Cardiac fibroblast (primary cell): ENCODE measurements at regions not wholly inside any gene's neighbourhood (a gene's known extent, or its start where the extent isn't known, plus 50 kb on each side); places are given as distances from the start of the nearest gene placed in this dataset.
"Not testable (repeated sequence)": the region's sequence is repeated elsewhere in the genome, so short reads cannot be mapped to it uniquely, and the experiment has no call there.

Experiments used
- DNase-seq, 2 donors: peaks; one replicate each; pipeline versions ENCODE4 v3.0.0 to v3.0.0-alpha.2; 2010; ENCODE audit warnings: low read depth in 2 of 2
- H3K4me3 ChIP-seq, 2 donors: replicated peaks in 1 of 2; 1 replicate in 1 of 2; 2 replicates in 1 of 2; pipeline ENCODE4 v1.5.1; 2011; ENCODE audit warnings: low read depth in 2 of 2, low read length in 2 of 2, mild to moderate bottlenecking in 2 of 2, moderate library complexity in 1 of 2
- TF ChIP-seq, protein P1 (sequence below): IDR thresholded peaks from one replicate; pipeline ENCODE4 v1.5.1; 2011; ENCODE audit warnings: low read depth, mild to moderate bottlenecking, low read length, inconsistent platforms

DNA sequence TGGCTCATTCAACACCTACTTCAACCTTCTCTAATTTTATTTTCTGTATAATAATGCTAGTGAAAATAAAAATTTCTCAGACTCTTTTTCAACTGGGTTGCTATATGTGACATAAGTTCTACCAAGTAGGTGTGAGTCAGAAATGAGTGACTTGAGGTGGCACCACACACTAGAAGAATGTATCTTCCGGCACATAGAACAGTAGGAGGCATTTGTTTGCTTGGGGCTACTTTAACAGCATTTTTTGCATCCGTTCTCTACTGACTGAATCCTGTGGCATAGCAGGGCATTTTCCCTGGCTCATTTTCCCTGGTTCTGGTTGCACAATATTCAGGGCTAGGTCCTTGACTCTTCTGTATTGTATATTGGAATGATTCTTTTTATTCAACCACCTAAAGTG, 194.0 kb upstream of the SLC16A7 start:
- DNase-seq, result no peak
- H3K4me3 ChIP-seq, result no peak overlapping the region
- TF ChIP-seq, protein P1, sequence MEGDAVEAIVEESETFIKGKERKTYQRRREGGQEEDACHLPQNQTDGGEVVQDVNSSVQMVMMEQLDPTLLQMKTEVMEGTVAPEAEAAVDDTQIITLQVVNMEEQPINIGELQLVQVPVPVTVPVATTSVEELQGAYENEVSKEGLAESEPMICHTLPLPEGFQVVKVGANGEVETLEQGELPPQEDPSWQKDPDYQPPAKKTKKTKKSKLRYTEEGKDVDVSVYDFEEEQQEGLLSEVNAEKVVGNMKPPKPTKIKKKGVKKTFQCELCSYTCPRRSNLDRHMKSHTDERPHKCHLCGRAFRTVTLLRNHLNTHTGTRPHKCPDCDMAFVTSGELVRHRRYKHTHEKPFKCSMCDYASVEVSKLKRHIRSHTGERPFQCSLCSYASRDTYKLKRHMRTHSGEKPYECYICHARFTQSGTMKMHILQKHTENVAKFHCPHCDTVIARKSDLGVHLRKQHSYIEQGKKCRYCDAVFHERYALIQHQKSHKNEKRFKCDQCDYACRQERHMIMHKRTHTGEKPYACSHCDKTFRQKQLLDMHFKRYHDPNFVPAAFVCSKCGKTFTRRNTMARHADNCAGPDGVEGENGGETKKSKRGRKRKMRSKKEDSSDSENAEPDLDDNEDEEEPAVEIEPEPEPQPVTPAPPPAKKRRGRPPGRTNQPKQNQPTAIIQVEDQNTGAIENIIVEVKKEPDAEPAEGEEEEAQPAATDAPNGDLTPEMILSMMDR, result no peak

DNA sequence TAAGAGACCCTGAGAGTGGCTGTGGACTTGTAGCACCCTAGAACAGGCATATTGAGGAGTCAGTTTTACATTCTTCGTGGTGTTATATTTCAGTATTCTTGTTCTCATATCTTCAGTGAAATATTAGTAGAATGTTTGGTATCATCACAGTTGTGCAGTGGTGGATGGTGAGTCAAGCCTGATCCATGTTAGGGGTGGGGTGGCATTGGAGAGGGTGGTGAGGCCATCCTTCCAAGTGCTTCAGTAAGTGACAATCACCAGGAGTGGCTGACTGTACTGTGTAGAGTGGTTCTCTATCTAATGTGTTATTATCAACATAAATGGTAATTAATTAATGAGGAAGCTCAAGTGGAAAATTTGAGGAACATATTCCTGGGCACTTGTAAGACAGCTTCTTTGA, 197.7 kb upstream of the SLC16A7 start:
- no peak overlapping the region for H3K4me3 ChIP-seq
- no peak for DNase-seq
- TF ChIP-seq, protein P1, result no peak

DNA sequence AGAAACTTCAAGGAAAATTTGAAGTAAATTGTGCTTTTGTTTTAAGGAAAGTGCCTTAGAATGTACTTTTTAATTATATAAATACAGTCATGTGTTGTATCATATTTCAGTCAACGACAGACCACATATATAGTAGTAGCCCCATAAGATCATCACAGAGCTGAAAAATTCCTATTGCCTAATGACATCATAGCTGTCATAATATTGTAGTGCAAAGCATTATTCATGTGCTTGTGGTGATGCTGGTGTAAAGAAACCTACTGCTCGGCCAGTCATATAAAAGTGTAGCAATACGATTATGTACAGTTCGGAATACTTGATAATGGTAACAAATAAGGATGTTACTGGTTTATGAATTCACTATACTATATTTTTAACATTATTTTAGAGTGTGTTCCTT, 198.9 kb upstream of the SLC16A7 start:
- no peak for DNase-seq
- no peak overlapping the region for H3K4me3 ChIP-seq
- TF ChIP-seq, protein P1, result no peak

DNA sequence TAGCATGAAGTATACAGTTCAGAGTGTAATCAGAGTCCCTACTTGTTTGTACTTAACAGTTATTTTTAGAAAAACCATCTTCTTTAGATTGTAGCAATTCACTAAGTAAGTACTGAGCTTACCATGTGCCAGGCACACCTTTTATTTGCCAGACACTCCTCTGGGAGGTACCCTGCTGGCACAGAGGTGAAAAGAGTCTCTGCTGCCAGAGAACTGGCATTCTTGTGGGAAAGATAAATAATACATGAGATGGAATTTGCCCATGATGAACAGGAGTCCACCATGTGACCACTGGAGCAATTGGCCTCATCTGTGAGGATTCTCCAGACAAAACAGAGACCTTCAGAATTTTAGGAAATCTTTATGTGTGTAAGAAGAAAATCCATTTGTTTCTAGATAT, 199.3 kb upstream of the SLC16A7 start:
- DNase-seq, result no peak
- no peak overlapping the region for H3K4me3 ChIP-seq
- TF ChIP-seq, protein P1, result no peak

DNA sequence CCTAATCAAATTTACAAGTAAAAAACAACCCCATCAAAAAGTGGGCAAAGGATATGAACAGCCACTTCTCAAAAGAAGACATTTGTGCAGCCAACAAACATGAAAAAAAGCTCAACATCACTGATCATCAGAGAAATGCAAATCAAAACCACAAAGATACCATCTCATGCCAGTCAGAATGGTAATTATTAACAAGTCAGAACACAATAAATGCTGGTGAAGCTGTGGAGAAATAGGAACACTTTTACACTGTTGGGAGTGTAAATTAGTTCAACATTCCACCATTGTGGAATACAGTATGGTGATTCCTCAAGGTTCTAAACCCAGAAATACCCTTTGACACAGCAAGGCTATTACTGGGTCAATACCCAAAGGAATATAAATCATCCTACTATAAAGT, 200.5 kb upstream of the SLC16A7 start:
- not testable (repeated sequence) for H3K4me3 ChIP-seq, DNase-seq

DNA sequence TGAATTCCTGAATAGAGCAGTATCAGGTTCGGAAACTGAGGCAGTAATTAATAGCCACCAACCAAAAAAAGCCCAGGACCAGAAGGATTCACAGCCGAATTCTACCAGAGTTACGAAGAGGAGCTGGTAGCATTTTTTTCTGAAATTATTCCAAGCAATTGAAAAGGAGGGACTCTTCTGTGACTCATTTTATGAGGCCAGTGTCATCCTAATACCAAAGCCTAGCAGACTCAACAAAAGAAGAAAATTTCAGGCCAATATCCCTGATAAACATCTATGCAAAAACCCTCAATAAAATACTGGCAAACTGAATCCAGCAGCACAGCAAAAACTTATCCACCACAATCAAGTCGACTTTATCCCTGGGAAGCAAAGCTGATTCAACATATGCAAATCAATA, 202.3 kb upstream of the SLC16A7 start:
- DNase-seq, result no peak
- H3K4me3 ChIP-seq, result no peak overlapping the region
- TF ChIP-seq, protein P1, result no peak

DNA sequence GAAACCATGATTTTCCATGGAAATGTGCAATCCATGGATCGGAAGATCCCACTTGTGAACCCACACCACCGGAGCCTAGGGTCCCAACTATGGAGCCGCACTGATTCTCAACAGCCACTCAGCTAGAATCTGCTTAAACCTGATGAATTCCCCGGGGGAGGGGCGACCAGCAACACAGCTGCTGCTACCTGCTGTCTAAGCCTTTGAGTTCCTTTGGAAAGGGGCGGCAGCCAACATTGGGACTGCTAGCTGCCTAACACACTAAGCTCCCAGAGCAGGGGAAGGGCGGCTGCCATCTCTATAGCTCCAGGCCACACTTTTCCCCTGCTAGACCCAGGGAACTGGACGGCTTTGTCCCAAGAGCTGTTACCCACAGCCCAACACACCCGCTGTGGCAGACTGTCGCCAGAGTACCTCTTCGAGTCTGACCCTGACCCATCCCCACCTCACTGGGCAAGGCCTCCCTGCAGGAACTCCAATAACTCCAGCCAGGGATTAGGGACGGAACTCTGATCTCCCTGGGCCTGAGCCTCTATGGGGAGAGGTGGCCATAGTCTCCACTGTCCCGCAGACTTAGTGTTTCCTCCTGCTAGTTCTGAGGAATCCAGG, 205.8 kb upstream of the SLC16A7 start:
- no peak for DNase-seq
- H3K4me3 ChIP-seq, result no peak overlapping the region
- TF ChIP-seq, protein P1, result no peak
